Activated CD8-positive, alpha-beta T cell treated with anti-CD3 and anti-CD28 coated beads for 36 hours (primary cell): ENCODE measurements at regions not wholly inside any gene's neighbourhood (a gene's known extent, or its start where the extent isn't known, plus 50 kb on each side); places are given as distances from the start of the nearest gene placed in this dataset.

Experiments
- ATAC-seq: fragments of 200-7000 bp; cut with Tn5 transposase; one replicate; pipeline ENCODE4 v1.10.0; 2021; ENCODE audit warnings: mild to moderate bottlenecking, moderate library complexity
- CTCF ChIA-PET: fragments of 350-600 bp; sonication (Branson Sonifier 250); formaldehyde crosslinking; loops from one replicate; lab custom pipeline; 2021; ENCODE audit warnings: antibody characterized with exemption; lab: Charles Lee
- POLR2A ChIA-PET: fragments of 350-600 bp; sonication (Branson Sonifier 250); formaldehyde crosslinking; loops from one replicate; lab custom pipeline; 2021; ENCODE audit warnings: antibody characterized with exemption; lab: Charles Lee
- DNase-seq: peaks from one replicate; pipeline ENCODE4 v3.0.0-alpha.2; 2020
- H3K27ac Mint-ChIP-seq: one replicate; pipeline ENCODE4 v1.8.0; 2021; ENCODE audit warnings: mild to moderate bottlenecking, mixed read lengths
- H3K27me3 Mint-ChIP-seq: one replicate; pipeline ENCODE4 v1.8.0; 2021; ENCODE audit warnings: mixed read lengths
- H3K36me3 Mint-ChIP-seq: one replicate; pipeline ENCODE4 v1.8.0; 2021; ENCODE audit warnings: low read depth, mixed read lengths
- H3K4me1 Mint-ChIP-seq: one replicate; pipeline ENCODE4 v1.8.0; 2021; ENCODE audit warnings: low read depth, mixed read lengths
- H3K4me3 Mint-ChIP-seq: one replicate; pipeline ENCODE4 v1.8.0; 2021; ENCODE audit warnings: mild to moderate bottlenecking, moderate library complexity, mixed read lengths
- H3K9me3 Mint-ChIP-seq: one replicate; pipeline ENCODE4 v1.8.0; 2021; ENCODE audit warnings: mixed read lengths
- intact Hi-C: fragments of 100-400 bp; cut with micrococcal nuclease; formaldehyde crosslinking; loops from one replicate; pipeline ENCODE4 v1.10.0; 2022
- TF ChIP-seq, protein P1 (sequence below): fragments of 200-600 bp; IDR thresholded peaks from one replicate; pipeline ENCODE4 v1.8.0; 2022; ENCODE audit warnings: antibody characterized with exemption, mild to moderate bottlenecking

DNA sequence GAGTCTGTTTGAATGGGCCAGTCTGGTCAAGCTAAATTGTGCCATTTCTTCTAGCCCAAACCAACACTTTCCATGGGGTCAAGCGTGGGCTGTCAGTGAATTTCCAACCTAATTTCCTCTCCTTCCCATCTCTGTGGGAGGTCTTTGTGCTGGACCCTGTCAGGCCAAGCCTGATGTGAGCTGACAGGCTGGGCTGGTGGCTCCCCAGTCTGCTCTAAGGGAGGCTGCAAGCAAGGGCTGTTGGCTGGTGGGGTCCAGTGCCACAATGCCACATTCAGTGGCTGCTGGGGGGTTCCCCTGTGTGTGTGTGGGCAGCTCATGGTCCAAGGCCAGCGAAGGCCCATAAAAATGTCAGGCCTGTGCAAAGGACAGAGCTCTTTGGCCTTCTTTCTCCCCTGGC, 216.1 kb downstream of the OPA1 start:
- ChIA-PET POLR2A (no interaction called here), CTCF (no interaction called here)
- Mint-ChIP-seq H3K27me3 (no peaks in the 10 kb centered on the region), H3K9me3 (no peaks in the 10 kb centered on the region), H3K36me3 (no peaks in the 10 kb centered on the region), H3K4me3 (no peak overlapping the region), H3K27ac (no peak overlapping the region), H3K4me1 (no peaks in the 10 kb centered on the region)
- TF ChIP-seq, protein P1, sequence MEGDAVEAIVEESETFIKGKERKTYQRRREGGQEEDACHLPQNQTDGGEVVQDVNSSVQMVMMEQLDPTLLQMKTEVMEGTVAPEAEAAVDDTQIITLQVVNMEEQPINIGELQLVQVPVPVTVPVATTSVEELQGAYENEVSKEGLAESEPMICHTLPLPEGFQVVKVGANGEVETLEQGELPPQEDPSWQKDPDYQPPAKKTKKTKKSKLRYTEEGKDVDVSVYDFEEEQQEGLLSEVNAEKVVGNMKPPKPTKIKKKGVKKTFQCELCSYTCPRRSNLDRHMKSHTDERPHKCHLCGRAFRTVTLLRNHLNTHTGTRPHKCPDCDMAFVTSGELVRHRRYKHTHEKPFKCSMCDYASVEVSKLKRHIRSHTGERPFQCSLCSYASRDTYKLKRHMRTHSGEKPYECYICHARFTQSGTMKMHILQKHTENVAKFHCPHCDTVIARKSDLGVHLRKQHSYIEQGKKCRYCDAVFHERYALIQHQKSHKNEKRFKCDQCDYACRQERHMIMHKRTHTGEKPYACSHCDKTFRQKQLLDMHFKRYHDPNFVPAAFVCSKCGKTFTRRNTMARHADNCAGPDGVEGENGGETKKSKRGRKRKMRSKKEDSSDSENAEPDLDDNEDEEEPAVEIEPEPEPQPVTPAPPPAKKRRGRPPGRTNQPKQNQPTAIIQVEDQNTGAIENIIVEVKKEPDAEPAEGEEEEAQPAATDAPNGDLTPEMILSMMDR: no peak
- ATAC-seq (no peak), DNase-seq (no peak)
- intact Hi-C loops: no loop called here

DNA sequence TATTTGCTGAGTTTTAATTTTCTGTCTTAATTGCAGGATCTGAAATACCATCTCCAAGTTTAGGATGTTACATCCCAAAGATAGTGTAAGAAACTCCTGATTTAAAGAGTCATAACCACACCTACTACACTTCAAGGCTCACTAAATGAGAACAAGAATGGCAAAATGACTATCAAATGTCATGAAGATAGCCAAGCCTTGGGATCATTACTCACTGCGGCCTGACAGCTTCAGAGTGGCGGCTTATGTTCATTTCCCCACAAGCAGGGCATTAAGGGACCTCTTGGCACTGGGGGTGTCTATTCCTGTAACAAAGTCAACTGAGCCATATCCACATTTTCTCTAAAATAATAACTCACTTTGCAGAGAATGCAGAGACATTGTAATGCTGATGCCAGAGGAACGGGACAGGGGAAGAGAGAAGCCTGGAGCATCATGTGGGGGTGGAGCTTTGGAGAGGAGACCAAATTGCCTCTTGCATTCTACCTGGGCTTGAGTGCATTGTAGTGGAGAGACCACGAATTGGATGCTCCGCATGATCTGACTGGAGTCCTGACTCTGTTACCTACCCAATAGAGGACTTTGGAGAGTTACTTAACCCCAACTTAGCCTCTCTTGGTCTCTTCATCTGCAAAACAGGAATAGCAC, 219.2 kb downstream of the OPA1 start:
- no peak overlapping the region for H3K4me3 Mint-ChIP-seq
- POLR2A ChIA-PET: no interaction called here
- CTCF ChIA-PET: no interaction called here
- no peak for ATAC-seq
- intact Hi-C loops: no loop called here
- H3K4me1 Mint-ChIP-seq: no peaks in the 10 kb centered on the region
- no peak overlapping the region for H3K27ac Mint-ChIP-seq
- TF ChIP-seq, protein P1: no peak
- no peak for DNase-seq
- no peaks in the 10 kb centered on the region for H3K27me3 Mint-ChIP-seq
- no peaks in the 10 kb centered on the region for H3K36me3 Mint-ChIP-seq
- H3K9me3 Mint-ChIP-seq: no peaks in the 10 kb centered on the region

DNA sequence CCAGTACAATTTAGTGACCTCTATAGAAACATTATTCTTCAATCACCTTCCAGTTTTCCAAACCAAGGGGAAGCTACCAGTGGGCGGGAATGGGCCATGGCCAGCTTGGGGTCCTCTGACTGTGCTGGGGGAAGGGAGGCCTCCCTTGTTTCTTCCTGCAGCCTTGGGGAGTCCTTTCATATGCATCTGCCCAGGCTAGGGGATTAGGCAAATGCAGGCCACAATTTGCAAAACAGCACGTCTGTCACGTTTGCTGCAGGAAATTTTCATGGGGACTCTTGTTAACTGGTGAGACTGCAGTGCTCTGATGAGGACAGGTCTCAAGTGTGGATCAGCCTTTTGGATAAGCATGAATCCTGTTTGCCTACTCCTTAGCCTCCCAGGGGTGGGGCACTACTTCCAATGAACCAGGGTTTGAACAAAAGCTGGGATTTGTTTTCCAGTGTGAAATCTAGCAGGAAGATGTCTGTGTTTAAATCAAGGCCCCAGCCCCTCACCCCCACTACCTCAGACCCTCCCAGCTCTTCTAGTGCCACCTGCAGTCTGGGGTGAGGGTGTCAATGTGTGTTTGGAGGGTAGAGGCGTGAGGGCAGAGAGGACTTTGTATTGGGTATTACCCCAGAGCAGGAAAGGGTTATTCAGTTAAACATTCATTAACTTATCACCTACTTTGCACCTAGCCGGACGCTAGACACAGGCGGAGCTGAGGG, 219.9 kb downstream of the OPA1 start:
- intact Hi-C loops: no loop called here
- Mint-ChIP-seq H3K4me1 (no peaks in the 10 kb centered on the region), H3K27ac (no peak overlapping the region), H3K4me3 (no peak overlapping the region), H3K36me3 (no peaks in the 10 kb centered on the region), H3K27me3 (no peaks in the 10 kb centered on the region), H3K9me3 (no peaks in the 10 kb centered on the region)
- POLR2A ChIA-PET: no interaction called here
- TF ChIP-seq, protein P1: no peak
- ATAC-seq (no peak), DNase-seq (no peak)
- CTCF ChIA-PET: no interaction called here

DNA sequence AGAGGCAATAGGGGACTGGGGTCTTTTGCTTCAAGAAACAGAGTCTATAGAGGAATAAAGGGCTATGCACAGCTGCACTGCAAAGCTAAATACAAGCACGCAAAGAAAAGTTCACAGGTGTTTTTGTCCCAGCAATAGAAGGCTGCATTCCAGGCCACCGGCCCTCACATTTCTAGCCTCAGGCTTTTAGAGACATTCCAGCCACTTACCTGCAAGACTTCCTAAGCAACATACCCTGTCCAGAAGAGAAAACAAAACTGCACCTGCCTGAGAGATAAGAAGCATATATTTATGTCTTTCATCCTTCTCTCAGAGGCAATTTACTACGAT, 220.5 kb downstream of the OPA1 start:
- Mint-ChIP-seq H3K4me1 (no peaks in the 10 kb centered on the region), H3K27ac (no peak overlapping the region), H3K27me3 (no peaks in the 10 kb centered on the region), H3K36me3 (no peaks in the 10 kb centered on the region), H3K9me3 (no peaks in the 10 kb centered on the region), H3K4me3 (no peak overlapping the region)
- DNase-seq (no peak), ATAC-seq (no peak)
- ChIA-PET CTCF (no interaction called here), POLR2A (no interaction called here)
- TF ChIP-seq, protein P1: no peak
- intact Hi-C loops: no loop called here

DNA sequence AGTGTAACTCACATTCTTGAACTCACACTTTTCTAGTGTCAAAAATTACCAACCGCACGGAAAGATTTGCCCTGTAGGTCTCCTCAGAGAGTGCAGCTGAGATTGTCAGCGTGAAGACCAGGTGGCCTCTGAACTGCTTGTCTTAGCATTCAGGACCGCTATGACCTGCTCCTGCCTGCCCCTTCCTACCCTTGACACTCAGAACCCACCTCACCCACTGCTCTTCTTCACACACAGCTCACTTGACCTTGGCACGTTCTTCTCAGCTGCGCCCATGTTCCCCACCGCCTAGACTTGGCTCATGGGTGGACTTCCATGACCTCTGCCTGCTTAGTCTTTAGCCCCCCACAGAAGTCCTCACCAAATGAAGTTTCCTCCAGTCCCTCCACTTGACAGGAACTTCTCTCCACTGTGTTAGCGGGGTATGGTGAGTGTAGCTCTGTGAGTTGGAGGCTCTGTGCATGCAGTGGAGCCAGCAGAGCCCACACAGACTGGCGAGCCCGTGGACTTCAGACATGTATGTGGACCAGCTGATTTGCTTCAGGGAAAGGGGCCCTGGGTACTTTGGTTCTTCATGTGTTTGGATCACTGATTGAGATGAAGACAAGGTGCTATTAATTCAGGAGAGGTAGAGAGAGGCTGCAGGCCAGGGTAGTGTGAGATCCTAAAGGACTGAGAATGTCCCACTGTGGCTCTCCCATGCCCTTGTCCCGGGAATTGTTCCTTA, 221.3 kb downstream of the OPA1 start:
- ChIA-PET POLR2A (no interaction called here), CTCF (no interaction called here)
- H3K4me3 Mint-ChIP-seq: no peak overlapping the region
- no peaks in the 10 kb centered on the region for H3K36me3 Mint-ChIP-seq
- DNase-seq (no peak), ATAC-seq (no peak)
- no peaks in the 10 kb centered on the region for H3K4me1 Mint-ChIP-seq
- no peak overlapping the region for H3K27ac Mint-ChIP-seq
- H3K27me3 Mint-ChIP-seq: no peaks in the 10 kb centered on the region
- TF ChIP-seq, protein P1: no peak
- no peaks in the 10 kb centered on the region for H3K9me3 Mint-ChIP-seq
- intact Hi-C loops: no loop called here
